GM10248 (cell line): ENCODE measurements at regions not wholly inside any gene's neighbourhood (a gene's known extent, or its start where the extent isn't known, plus 50 kb on each side); places are given as distances from the start of the nearest gene placed in this dataset.

Experiments used
- CTCF ChIA-PET: fragments of 300-600 bp; sonication (Branson Sonifier 250); formaldehyde crosslinking; extraction: SDS; loops from one replicate; lab custom pipeline; 2021; ENCODE audit warnings: antibody characterized with exemption; lab: Yijun Ruan, JAX
- POLR2A ChIA-PET: fragments of 350-650 bp; sonication (Branson Sonifier 250); formaldehyde crosslinking; extraction: SDS; loops from one replicate; lab custom pipeline; 2020; ENCODE audit warnings: antibody characterized with exemption; lab: Yijun Ruan, JAX
- DNase-seq: peaks from one replicate; pipeline ENCODE4 v3.0.0; 2012; ENCODE audit errors: extremely low spot score
- TF ChIP-seq, protein P1 (sequence below): IDR thresholded peaks from 2 replicates; pipeline ENCODE4 v1.5.1; 2012; ENCODE audit warnings: mild to moderate bottlenecking, low read depth; ENCODE audit errors: extremely low read depth, missing control alignments, control extremely low read depth

DNA sequence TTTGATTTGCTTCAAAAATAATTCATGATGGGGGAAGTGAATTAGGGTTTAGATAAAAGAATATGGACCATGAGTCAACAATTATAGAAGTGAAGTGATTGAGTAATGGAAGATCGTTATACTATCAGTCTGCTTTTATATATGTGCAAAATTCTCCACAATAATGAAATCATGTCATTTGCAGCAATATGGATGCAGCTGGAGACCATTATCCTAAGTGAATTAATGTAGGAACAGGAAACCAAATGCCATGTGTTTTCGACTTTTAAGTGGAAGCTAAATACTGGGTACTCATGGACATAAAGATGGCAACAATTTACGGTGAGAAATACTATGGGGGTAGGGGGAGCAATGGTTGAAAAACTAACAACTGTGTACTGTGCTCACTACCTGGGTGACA, 144.7 kb upstream of the SRD5A2 start:
- POLR2A ChIA-PET: no interaction called here
- CTCF ChIA-PET: no interaction called here
- DNase-seq: no peak
- TF ChIP-seq, protein P1, sequence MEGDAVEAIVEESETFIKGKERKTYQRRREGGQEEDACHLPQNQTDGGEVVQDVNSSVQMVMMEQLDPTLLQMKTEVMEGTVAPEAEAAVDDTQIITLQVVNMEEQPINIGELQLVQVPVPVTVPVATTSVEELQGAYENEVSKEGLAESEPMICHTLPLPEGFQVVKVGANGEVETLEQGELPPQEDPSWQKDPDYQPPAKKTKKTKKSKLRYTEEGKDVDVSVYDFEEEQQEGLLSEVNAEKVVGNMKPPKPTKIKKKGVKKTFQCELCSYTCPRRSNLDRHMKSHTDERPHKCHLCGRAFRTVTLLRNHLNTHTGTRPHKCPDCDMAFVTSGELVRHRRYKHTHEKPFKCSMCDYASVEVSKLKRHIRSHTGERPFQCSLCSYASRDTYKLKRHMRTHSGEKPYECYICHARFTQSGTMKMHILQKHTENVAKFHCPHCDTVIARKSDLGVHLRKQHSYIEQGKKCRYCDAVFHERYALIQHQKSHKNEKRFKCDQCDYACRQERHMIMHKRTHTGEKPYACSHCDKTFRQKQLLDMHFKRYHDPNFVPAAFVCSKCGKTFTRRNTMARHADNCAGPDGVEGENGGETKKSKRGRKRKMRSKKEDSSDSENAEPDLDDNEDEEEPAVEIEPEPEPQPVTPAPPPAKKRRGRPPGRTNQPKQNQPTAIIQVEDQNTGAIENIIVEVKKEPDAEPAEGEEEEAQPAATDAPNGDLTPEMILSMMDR: no peak

DNA sequence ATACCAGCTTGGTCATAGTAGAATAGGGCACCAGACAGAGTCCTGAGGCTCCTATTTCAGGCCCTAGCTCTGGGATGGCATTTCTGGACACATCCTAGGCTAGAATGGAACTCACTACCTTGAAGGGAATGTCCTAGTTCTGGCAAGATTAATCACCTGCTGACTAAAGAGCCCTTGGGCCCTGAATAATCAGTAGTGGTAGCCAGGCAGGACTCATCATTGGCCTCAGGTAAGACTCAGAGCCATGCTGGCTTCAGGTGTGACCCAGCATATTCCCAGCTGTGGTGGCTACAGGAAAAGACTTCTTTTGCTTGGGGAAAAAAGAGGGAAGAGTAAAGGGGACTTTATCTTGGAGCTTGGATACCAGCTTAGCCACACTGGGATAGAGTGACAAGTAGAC, 131.0 kb upstream of the SRD5A2 start:
- CTCF ChIA-PET: interaction anchor here (1.5 kb wide), 1 partner anchor 16 kb away, joined by 4 read pairs; no protein-coding TSS in a partner anchor
- POLR2A ChIA-PET: no interaction called here
- no peak for DNase-seq
- TF ChIP-seq, protein P1: no peak

DNA sequence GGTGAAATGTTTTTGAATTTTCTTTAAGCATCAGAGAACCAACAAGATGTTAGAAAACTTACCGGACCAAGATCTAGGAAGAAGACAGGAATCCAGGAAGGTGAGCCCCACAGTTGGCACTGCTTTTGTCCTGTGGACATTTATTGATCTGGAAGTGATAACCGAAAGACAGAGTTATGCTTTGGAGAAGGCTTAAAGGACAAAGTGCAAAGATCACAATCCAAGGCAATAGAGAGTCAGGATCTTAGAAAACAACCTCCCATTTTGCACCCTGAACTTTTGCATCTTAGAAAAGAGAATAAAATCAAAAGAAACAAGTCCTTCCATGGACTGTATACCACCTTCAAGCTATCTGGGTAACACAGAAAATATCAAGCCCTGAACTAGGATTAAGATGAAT, 129.4 kb upstream of the SRD5A2 start:
- TF ChIP-seq, protein P1: no peak
- ChIA-PET POLR2A (no interaction called here), CTCF (no interaction called here)
- DNase-seq: no peak

DNA sequence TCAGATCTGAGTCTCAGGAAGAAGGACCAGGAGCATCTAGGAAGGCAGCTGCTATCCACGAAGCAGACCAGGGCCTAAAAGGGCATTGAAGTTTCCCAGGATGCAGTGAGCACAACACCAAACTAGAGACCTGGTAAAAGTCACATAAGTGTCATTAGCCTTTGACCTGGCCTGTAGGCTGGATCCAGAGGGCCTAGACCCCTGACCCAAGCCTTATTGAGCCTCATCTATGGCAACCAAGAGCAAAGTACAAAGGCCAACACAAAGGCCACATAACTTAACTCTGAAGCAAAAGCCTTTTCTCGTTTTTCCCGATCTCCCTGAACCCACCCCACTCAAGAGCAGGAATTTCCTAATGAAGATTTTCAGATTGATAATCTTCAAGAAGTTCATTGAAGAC, 127.3 kb upstream of the SRD5A2 start:
- TF ChIP-seq, protein P1: no peak
- CTCF ChIA-PET: no interaction called here
- DNase-seq: no peak
- POLR2A ChIA-PET: no interaction called here

DNA sequence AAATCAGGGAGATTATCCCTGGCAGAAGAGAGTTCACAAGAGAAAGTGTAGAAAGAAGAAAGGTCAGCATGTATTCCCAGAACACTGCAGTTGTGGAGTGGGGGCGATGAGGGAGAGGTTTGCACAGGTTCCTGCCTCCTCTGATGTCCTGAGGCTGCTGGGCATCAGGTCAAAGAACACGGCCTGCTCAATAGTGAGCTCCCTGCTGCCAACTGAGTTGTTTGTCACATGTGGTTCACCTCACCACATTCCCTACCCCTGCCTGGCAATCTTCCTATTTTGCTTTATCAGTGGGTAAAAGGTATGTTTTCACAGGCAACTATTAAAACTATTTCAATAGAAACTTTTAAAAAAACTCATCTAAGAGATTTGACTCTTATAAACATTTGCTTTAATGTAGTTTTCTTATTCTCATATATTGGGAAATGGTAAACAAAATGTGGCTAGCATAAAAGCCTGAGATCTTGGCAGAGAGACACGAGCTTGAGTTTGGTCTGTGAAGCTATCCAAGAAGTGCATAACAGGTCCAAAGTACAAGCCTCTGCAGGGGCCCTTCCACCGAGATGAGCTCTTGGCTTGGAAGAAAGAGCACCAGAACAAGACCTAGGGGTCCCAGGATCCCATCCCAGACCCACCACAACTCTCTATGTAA, 123.9 kb upstream of the SRD5A2 start:
- TF ChIP-seq, protein P1: no peak
- ChIA-PET CTCF (no interaction called here), POLR2A (no interaction called here)
- DNase-seq: no peak

DNA sequence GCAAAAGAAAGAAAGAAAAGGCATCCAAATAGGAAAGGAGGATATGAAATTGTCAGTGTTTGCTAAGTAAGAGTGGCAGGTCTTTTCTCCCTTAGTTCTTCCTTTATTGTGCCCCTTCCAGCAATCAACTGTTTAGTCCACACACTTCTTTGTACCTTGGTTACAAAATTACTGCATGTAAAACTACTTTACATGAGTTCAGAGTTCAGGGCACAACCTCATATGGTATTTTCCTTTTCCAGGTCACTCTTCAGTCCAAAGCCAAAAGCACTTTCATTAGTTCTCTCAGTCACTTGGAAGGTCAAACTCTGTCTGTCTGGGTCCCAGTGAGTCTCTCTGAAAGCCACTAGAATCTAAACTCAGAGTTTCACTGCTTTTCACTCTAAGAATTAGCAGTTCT, 122.5 kb upstream of the SRD5A2 start:
- DNase-seq: no peak
- ChIA-PET POLR2A (no interaction called here), CTCF (no interaction called here)
- TF ChIP-seq, protein P1: no peak
